ENCODE measurements at regions not wholly inside any gene's neighbourhood (a gene's known extent, or its start where the extent isn't known, plus 50 kb on each side); places are given as distances from the start of the nearest gene placed in this dataset.
"Not testable (repeated sequence)": the region's sequence is repeated elsewhere in the genome, so short reads cannot be mapped to it uniquely, and the experiment has no call there.

GRCh38 chr16:51243936-51244436 lies 92.9 kb upstream of the SALL1 start:
- Mint-ChIP-seq H3K27me3 (no peaks in the 10 kb centered on the region), H3K4me3 (no peak overlapping the region), H3K4me1 (no peaks in the 10 kb centered on the region), H3K27ac (no peak overlapping the region), H3K36me3 (peaks cover 0 to 2% of the 10 kb centered on the region in 2 donors), H3K9me3 (peaks cover 15 to 21% of the 10 kb centered on the region in 2 donors)
- DNase-seq = no peak
- no peak for ATAC-seq (replicated peaks)

DNA sequence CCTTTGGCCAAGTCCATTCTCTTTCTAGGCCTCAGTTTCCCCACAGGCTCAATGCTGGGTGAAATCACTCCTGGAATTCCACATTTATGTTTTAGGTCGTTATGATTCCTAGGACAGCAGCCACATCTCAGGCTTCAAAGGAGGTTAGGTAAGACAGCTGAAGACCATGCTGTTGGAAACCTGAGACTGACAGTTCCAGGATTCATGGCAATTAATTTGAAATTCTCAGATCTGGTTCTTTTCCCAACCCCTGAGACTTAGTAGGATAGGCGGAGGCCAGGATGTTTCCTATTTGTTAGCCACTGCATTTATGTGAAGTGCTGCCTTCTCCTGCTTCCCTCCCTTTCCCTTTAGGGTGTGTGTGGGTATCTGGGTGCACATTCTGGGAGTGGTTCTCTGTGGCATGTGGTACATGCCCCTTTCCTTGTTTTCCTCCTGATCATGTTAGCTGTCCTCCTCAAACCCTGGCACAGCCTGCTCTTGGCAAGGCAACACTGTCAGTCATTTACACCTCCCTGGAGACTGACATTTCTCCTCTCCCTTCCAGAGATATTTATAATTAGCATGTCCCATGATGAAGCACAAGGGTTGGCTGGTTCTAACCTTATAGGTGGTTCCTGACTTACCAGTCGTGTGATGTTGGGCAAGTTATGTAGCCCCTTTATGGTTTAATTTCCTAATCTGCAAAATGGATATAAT lies 91.4 kb upstream of the SALL1 start:
- Mint-ChIP-seq H3K36me3 (peaks cover 0 to 2% of the 10 kb centered on the region in 2 donors), H3K27me3 (no peaks in the 10 kb centered on the region), H3K9me3 (peaks cover 15 to 22% of the 10 kb centered on the region in 2 donors), H3K4me3 (no peak overlapping the region), H3K4me1 (no peaks in the 10 kb centered on the region), H3K27ac (no peak overlapping the region)
- DNase-seq = no peak
- no peak for ATAC-seq (replicated peaks)

DNA sequence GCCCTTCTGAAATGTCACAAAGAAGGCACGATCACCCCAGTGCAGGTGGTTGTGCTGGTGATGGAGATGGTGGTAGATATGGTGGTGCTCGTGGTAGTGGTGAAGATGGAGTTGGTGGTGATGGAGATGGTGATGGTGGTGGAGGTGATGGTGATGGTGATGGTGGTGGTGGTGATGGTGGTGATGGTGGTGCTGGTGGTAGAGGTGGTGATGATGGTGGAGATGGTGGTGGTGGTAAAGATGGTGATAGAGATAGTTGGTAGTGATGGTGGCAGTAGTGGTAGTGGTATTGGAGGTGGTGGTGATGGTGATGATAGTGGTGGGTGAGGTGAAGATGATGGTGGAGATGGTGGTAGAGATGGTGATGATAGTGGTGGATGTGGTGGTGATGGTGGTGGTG lies 88.1 kb upstream of the SALL1 start:
- H3K4me1 Mint-ChIP-seq = no peaks in the 10 kb centered on the region
- no peak for ATAC-seq (replicated peaks)
- peaks cover 12 to 21% of the 10 kb centered on the region in 2 donors for H3K9me3 Mint-ChIP-seq
- no peak overlapping the region for H3K4me3 Mint-ChIP-seq
- H3K36me3 Mint-ChIP-seq = peaks cover 0 to 2% of the 10 kb centered on the region in 2 donors
- H3K27ac Mint-ChIP-seq = no peak overlapping the region
- no peak for DNase-seq
- H3K27me3 Mint-ChIP-seq = no peaks in the 10 kb centered on the region

GRCh38 chr16:51237861-51238378 lies 86.8 kb upstream of the SALL1 start:
- H3K4me3 Mint-ChIP-seq = no peak overlapping the region
- no peaks in the 10 kb centered on the region for H3K27me3 Mint-ChIP-seq
- peaks cover 12 to 25% of the 10 kb centered on the region in 2 donors for H3K9me3 Mint-ChIP-seq
- no peak overlapping the region for H3K27ac Mint-ChIP-seq
- DNase-seq (no peak), ATAC-seq (replicated peaks) (no peak)
- H3K36me3 Mint-ChIP-seq = peaks cover 0 to 2% of the 10 kb centered on the region in 2 donors
- H3K4me1 Mint-ChIP-seq = no peaks in the 10 kb centered on the region

DNA sequence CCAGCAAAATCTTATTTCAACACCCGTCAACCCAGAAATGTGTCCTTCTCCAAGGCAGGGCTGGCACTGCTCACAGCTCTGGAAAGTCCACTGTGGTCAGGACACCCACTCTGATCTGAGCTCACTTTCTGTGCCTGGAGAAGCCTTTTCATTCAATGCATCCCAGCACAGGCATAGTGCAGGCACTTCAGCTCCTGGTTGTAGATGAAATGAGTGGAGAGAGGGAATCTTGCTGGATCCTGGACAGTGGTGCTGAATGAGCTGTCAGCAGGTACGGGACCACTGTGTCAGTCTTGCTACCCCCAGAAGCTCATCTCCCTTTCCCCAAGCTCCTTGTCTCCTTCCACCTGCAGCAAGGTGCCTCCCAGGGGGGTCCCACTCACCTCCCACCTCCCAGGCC lies 86.1 kb upstream of the SALL1 start:
- Mint-ChIP-seq H3K4me1 (no peaks in the 10 kb centered on the region), H3K36me3 (peaks cover 0 to 2% of the 10 kb centered on the region in 2 donors), H3K27ac (no peak overlapping the region), H3K27me3 (no peaks in the 10 kb centered on the region), H3K4me3 (no peak overlapping the region), H3K9me3 (peaks cover 12 to 25% of the 10 kb centered on the region in 2 donors)
- no peak for DNase-seq
- ATAC-seq (replicated peaks) = no peak

DNA sequence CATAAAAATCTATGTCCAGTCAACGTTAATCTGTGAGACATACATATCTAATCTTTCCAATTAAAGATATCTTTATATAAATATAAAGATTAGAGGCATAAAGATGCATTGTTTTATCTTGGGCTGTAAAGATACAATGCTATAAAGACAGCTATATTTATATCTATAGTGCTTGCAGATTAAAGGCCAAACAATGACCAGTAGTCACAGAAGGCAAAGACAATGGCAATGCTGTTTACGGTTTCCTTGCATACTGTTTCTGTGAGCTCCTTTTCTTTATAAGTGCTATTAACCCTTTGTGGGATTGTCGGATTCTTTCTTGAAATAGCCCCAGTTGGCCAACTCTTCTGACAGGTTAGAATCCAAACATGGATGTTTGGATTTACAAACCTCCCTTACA lies 85.5 kb upstream of the SALL1 start:
- Mint-ChIP-seq H3K9me3 (peaks cover 12 to 25% of the 10 kb centered on the region in 2 donors), H3K27ac (no peak overlapping the region), H3K36me3 (peaks cover 0 to 2% of the 10 kb centered on the region in 2 donors), H3K4me1 (no peaks in the 10 kb centered on the region), H3K27me3 (no peaks in the 10 kb centered on the region), H3K4me3 (no peak overlapping the region)
- ATAC-seq (replicated peaks) (no peak), DNase-seq (no peak)

DNA sequence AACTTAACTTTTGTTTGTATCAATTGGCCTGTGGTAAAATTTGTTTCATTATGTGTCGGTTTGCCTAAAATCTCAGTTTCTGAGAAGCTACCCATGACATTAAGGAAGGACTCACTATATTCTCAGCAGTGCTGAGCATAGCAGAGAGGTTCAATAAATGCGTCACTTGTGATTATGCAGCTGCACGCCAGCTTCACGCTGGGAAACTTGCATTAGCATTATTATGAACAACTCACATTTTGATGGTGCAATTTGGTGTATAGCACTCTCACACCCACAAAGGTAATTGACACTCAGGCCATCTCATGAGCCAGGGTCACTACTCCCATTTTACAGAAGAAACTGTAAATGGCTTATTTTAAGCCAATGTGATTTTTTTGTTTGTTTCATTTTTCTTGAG lies 80.6 kb upstream of the SALL1 start:
- H3K4me3 Mint-ChIP-seq = no peak overlapping the region
- DNase-seq = no peak
- peaks cover 2 to 12% of the 10 kb centered on the region in 2 donors for H3K9me3 Mint-ChIP-seq
- H3K27me3 Mint-ChIP-seq = no peaks in the 10 kb centered on the region
- no peaks in the 10 kb centered on the region for H3K36me3 Mint-ChIP-seq
- no peaks in the 10 kb centered on the region for H3K4me1 Mint-ChIP-seq
- no peak for ATAC-seq (replicated peaks)
- H3K27ac Mint-ChIP-seq = no peak overlapping the region

- H3K27me3 Mint-ChIP-seq; H3K4me3 Mint-ChIP-seq; ATAC-seq (replicated peaks); H3K27ac Mint-ChIP-seq; DNase-seq; H3K36me3 Mint-ChIP-seq; H3K4me1 Mint-ChIP-seq; H3K9me3 Mint-ChIP-seq: not testable (repeated sequence)
These were observed 79.0 kb upstream of the SALL1 start for GRCh38 chr16:51230035-51230434.

- H3K27ac Mint-ChIP-seq = no peak overlapping the region
- H3K4me3 Mint-ChIP-seq = no peak overlapping the region
- no peaks in the 10 kb centered on the region for H3K4me1 Mint-ChIP-seq
- DNase-seq = no peak
- no peak for ATAC-seq (replicated peaks)
- no peaks in the 10 kb centered on the region for H3K36me3 Mint-ChIP-seq
- H3K27me3 Mint-ChIP-seq = no peaks in the 10 kb centered on the region
- peaks cover 2 to 6% of the 10 kb centered on the region in 2 donors for H3K9me3 Mint-ChIP-seq
These were observed 77.1 kb upstream of the SALL1 start for GRCh38 chr16:51228097-51228659.

DNA sequence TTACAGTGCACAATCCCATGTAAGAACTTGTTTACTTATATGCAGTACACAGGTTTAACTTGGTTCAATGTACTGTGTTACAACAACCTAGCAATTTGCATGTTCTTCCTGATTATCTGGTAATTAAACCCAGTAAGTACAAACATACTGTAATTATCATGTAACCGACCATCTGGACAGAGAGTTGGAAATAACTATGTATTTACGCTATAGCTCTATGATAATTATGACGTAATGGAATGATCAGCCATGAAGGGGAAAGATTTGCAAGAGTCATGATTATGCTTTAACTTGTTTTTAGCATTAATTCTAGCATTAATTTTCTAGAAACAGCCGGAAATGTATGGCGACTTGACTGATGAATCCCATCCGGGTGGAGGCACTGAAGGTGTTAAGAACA lies 74.8 kb upstream of the SALL1 start:
- H3K4me1 Mint-ChIP-seq = no peaks in the 10 kb centered on the region
- DNase-seq = no peak
- ATAC-seq (replicated peaks) = no peak
- peaks cover 2 to 7% of the 10 kb centered on the region in 2 donors for H3K9me3 Mint-ChIP-seq
- H3K4me3 Mint-ChIP-seq = no peak overlapping the region
- no peaks in the 10 kb centered on the region for H3K36me3 Mint-ChIP-seq
- no peak overlapping the region for H3K27ac Mint-ChIP-seq
- H3K27me3 Mint-ChIP-seq = no peaks in the 10 kb centered on the region

- Mint-ChIP-seq H3K4me1 (no peaks in the 10 kb centered on the region), H3K27me3 (no peaks in the 10 kb centered on the region), H3K9me3 (peaks cover 0 to 11% of the 10 kb centered on the region in 2 donors), H3K4me3 (no peak overlapping the region), H3K27ac (no peak overlapping the region), H3K36me3 (no peaks in the 10 kb centered on the region)
- DNase-seq (no peak), ATAC-seq (replicated peaks) (no peak)
These were observed 73.2 kb upstream of the SALL1 start for GRCh38 chr16:51224317-51224716.

DNA sequence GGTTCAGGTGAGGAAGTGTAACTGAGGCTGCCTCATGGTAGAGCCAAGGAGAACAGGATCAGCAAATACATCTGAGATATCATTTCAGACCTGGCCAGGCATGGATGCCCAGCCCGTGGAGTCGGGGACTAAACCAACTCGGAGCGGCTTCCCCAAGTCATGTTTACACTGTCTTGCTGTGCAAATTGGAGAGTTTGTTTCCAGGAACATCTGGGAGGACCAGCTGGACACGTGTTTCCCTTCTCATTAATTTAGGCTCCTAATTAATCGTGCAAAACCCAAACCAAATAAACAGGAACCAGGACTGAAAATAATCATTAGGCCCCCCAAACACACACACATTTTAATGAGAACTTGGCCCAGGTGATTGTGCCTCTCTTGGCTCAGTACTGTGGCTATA lies 70.9 kb upstream of the SALL1 start:
- H3K4me1 Mint-ChIP-seq = no peaks in the 10 kb centered on the region
- peaks cover 3 to 11% of the 10 kb centered on the region in 2 donors for H3K9me3 Mint-ChIP-seq
- H3K27me3 Mint-ChIP-seq = no peaks in the 10 kb centered on the region
- no peak for DNase-seq
- no peaks in the 10 kb centered on the region for H3K36me3 Mint-ChIP-seq
- H3K4me3 Mint-ChIP-seq = no peak overlapping the region
- no peak overlapping the region for H3K27ac Mint-ChIP-seq
- ATAC-seq (replicated peaks) = no peak

GRCh38 chr16:51211148-51211547 lies 60.1 kb upstream of the SALL1 start:
- Mint-ChIP-seq H3K27ac (no peak overlapping the region), H3K27me3 (no peaks in the 10 kb centered on the region), H3K4me1 (no peaks in the 10 kb centered on the region), H3K36me3 (no peaks in the 10 kb centered on the region), H3K9me3 (peaks cover 3 to 4% of the 10 kb centered on the region in 2 donors), H3K4me3 (no peak overlapping the region)
- ATAC-seq (replicated peaks) (no peak), DNase-seq (no peak)

DNA sequence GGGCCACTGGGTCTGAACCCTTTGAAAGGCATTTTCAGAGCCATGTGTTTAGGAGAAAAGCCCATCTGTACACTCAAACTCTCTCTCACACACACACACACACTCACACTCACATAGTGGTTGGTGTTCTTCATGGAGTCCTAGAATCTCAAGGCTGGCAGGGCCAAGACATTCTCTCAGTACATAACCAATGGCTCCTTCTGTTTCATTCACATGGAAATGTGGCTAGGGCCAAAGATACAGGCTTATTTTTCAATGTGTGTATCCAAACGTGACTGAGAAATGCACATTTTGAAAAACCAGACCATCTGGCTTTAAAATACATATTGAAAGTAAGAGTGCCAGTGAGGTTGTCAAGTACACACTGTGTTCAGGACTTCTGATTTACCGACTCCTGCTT lies 59.0 kb upstream of the SALL1 start:
- H3K4me3 Mint-ChIP-seq = no peak overlapping the region
- ATAC-seq (replicated peaks) (no peak), DNase-seq (no peak)
- no peaks in the 10 kb centered on the region for H3K27me3 Mint-ChIP-seq
- H3K36me3 Mint-ChIP-seq = no peaks in the 10 kb centered on the region
- H3K9me3 Mint-ChIP-seq = peaks cover 3 to 4% of the 10 kb centered on the region in 2 donors
- no peaks in the 10 kb centered on the region for H3K4me1 Mint-ChIP-seq
- no peak overlapping the region for H3K27ac Mint-ChIP-seq

DNA sequence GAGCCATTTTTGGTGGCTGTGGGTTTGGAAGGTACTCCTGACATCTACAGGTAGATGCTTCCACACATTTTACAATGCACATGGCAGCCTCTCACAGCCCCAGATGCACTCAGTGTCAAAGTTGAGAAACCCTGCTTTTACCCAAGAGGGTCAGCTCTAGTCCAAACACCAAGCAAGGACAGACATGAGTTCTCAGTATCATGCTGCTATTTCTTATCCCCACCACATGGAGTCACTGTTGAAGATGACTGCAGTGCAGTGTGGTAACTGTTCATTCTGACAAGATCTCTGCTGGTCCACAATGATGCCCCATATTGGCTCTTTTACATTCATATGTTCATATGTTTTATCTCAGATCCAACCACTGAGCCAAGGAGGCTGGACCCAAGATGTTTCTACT lies 50.5 kb upstream of the SALL1 start:
- H3K4me3 Mint-ChIP-seq = no peak overlapping the region
- no peaks in the 10 kb centered on the region for H3K36me3 Mint-ChIP-seq
- H3K9me3 Mint-ChIP-seq = peaks cover 9 to 20% of the 10 kb centered on the region in 2 donors
- DNase-seq = no peak
- no peaks in the 10 kb centered on the region for H3K4me1 Mint-ChIP-seq
- ATAC-seq (replicated peaks) = no peak
- H3K27me3 Mint-ChIP-seq = peaks cover 0 to 4% of the 10 kb centered on the region in 2 donors
- no peak overlapping the region for H3K27ac Mint-ChIP-seq
